CD14-positive monocyte (primary cell): ENCODE measurements at regions not wholly inside any gene's neighbourhood (a gene's known extent, or its start where the extent isn't known, plus 50 kb on each side); places are given as distances from the start of the nearest gene placed in this dataset.

Experiments used
- DNase-seq, 3 donors: peaks; one replicate each; pipeline ENCODE4 v3.0.0-alpha.2; 2011 to 2022
- H2AFZ ChIP-seq: 2 replicates; pipeline ENCODE4 v1.6.0; 2012; ENCODE audit warnings: mild to moderate bottlenecking, low read depth, low read length, inconsistent platforms; ENCODE audit not compliant: insufficient read depth, poor library complexity, severe bottlenecking
- H3K27ac ChIP-seq, 2 donors: 1 replicate in 1 of 2; 2 replicates in 1 of 2; pipeline ENCODE4 v1.5.1; 2012 to 2013; ENCODE audit warnings: low read length in 2 of 2, control low read depth in 1 of 2, inconsistent platforms in 1 of 2, low read depth in 1 of 2, mild to moderate bottlenecking in 1 of 2
- H3K27me3 ChIP-seq, 2 donors: one replicate each; pipeline versions ENCODE4 v1.6.0 to v1.6.1; 2011 to 2013; ENCODE audit warnings: low read length in 2 of 2; ENCODE audit not compliant: control insufficient read depth in 2 of 2, insufficient read depth in 2 of 2
- H3K36me3 ChIP-seq, 2 donors: replicated peaks in 1 of 2; 1 replicate in 1 of 2; 2 replicates in 1 of 2; pipeline versions ENCODE4 v1.5.1 to v1.6.1; 2012 to 2013; ENCODE audit warnings: low read length in 2 of 2, control low read depth in 1 of 2, inconsistent platforms in 1 of 2, mild to moderate bottlenecking in 1 of 2; ENCODE audit not compliant: insufficient read depth in 2 of 2, control insufficient read depth in 1 of 2
- H3K4me1 ChIP-seq, 2 donors: 1 replicate in 1 of 2; 2 replicates in 1 of 2; pipeline versions ENCODE4 v1.5.1 to v1.6.1; 2012 to 2013; ENCODE audit warnings: low read length in 2 of 2, control low read depth in 1 of 2, inconsistent platforms in 1 of 2, mild to moderate bottlenecking in 1 of 2, moderate library complexity in 1 of 2; ENCODE audit not compliant: insufficient read depth in 2 of 2, control insufficient read depth in 1 of 2
- H3K4me2 ChIP-seq: replicated peaks from 2 replicates; pipeline ENCODE3; 2012; ENCODE audit warnings: low read length, moderate library complexity, mild to moderate bottlenecking; ENCODE audit not compliant: poor library complexity, severe bottlenecking; ENCODE audit errors: extremely low read depth
- H3K4me3 ChIP-seq, 3 experiments: fragments of 200-600 bp in 1 of 3; sonication (generic) in 1 of 3; replicated peaks in 1 of 3; 1 replicate in 2 of 3; 2 replicates in 1 of 3; pipeline ENCODE4 v1.5.1; 2011 to 2013; ENCODE audit warnings: low read length in 3 of 3, mild to moderate bottlenecking in 3 of 3, control low read depth in 2 of 3, low read depth in 2 of 3, inconsistent platforms in 1 of 3, moderate library complexity in 1 of 3
- H3K79me2 ChIP-seq: 2 replicates; pipeline ENCODE4 v1.6.0; 2012; ENCODE audit warnings: mild to moderate bottlenecking, control low read depth, inconsistent platforms, low read length, moderate library complexity; ENCODE audit not compliant: insufficient read depth
- H3K9ac ChIP-seq: 2 replicates; pipeline ENCODE4 v1.6.0; 2017; ENCODE audit warnings: low read length, mild to moderate bottlenecking; ENCODE audit not compliant: insufficient read depth, poor library complexity, severe bottlenecking
- H3K9me3 ChIP-seq, 2 donors: replicated peaks in 1 of 2; 1 replicate in 1 of 2; 2 replicates in 1 of 2; pipeline versions ENCODE4 v1.5.1 to v1.6.1; 2012 to 2013; ENCODE audit warnings: low read length in 2 of 2, control low read depth in 1 of 2; ENCODE audit not compliant: control insufficient read depth in 1 of 2, insufficient read depth in 1 of 2
- H4K20me1 ChIP-seq: 2 replicates; pipeline ENCODE4 v1.6.0; 2012; ENCODE audit warnings: mild to moderate bottlenecking, low read length, control low read depth, moderate library complexity; ENCODE audit not compliant: insufficient read depth
- H3K27ac Mint-ChIP-seq, 7 donors: one replicate each; pipeline ENCODE4 v1.8.0; 2020; ENCODE audit warnings: mild to moderate bottlenecking in 7 of 7, mixed read lengths in 7 of 7, moderate library complexity in 6 of 7, inconsistent platforms in 2 of 7
- H3K27me3 Mint-ChIP-seq, 3 donors: one replicate each; pipeline ENCODE4 v1.8.0; 2021 to 2022; ENCODE audit warnings: low read depth in 3 of 3, mild to moderate bottlenecking in 3 of 3, mixed read lengths in 3 of 3, moderate library complexity in 3 of 3, inconsistent platforms in 1 of 3
- H3K36me3 Mint-ChIP-seq, 2 donors: one replicate each; pipeline ENCODE4 v1.8.0; 2020; ENCODE audit warnings: mixed read lengths in 2 of 2, inconsistent platforms in 1 of 2, mild to moderate bottlenecking in 1 of 2
- H3K4me1 Mint-ChIP-seq: one replicate; pipeline ENCODE4 v1.8.0; 2020; ENCODE audit warnings: mild to moderate bottlenecking, mixed read lengths
- H3K4me3 Mint-ChIP-seq, 2 donors: one replicate each; pipeline ENCODE4 v1.8.0; 2020; ENCODE audit warnings: mild to moderate bottlenecking in 2 of 2, mixed read lengths in 2 of 2, moderate library complexity in 1 of 2
- H3K9me3 Mint-ChIP-seq, 7 donors: one replicate each; pipeline ENCODE4 v1.8.0; 2020 to 2022; ENCODE audit warnings: mixed read lengths in 7 of 7, mild to moderate bottlenecking in 6 of 7, moderate library complexity in 6 of 7, inconsistent platforms in 2 of 7
- WGBS: methylation state at CpG from one replicate; pipeline ENCODE4 v1.1.5; 2013; ENCODE audit warnings: missing lambda C conversion rate; ENCODE audit not compliant: insufficient coverage; 5-methylcytosine and 5-hydroxymethylcytosine counted together
- intact Hi-C, 2 donors: fragments of 100-400 bp; cut with micrococcal nuclease; formaldehyde crosslinking; loops; one replicate each; pipeline versions ENCODE4 v1.15.0 to v1.15.1; 2023
- TF ChIP-seq, protein P1 (sequence below): fragments of 200-600 bp; IDR thresholded peaks from one replicate; pipeline ENCODE4 v1.8.0; 2022; ENCODE audit warnings: antibody characterized with exemption, mild to moderate bottlenecking

DNA sequence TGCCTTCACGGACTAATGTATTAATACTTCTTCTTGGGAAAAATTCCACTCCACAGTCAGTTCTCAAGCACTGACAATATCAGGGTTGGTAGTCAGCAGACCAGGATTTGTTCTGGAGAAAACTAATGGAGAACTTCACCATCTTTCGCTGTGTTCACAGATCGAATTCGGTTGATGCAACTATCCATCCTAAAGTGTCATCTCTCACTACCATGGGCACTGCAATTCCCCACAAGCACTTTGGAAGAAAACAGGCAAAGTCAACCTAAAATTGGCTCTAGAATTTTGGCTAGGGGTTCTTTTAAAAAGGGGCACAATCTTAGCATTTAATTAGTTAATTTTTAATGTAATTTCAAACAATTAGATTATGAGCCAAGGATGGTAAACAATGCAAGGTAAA lies 164.4 kb downstream of the HGF start:
- H3K27ac Mint-ChIP-seq = no peak overlapping the region
- TF ChIP-seq, protein P1, sequence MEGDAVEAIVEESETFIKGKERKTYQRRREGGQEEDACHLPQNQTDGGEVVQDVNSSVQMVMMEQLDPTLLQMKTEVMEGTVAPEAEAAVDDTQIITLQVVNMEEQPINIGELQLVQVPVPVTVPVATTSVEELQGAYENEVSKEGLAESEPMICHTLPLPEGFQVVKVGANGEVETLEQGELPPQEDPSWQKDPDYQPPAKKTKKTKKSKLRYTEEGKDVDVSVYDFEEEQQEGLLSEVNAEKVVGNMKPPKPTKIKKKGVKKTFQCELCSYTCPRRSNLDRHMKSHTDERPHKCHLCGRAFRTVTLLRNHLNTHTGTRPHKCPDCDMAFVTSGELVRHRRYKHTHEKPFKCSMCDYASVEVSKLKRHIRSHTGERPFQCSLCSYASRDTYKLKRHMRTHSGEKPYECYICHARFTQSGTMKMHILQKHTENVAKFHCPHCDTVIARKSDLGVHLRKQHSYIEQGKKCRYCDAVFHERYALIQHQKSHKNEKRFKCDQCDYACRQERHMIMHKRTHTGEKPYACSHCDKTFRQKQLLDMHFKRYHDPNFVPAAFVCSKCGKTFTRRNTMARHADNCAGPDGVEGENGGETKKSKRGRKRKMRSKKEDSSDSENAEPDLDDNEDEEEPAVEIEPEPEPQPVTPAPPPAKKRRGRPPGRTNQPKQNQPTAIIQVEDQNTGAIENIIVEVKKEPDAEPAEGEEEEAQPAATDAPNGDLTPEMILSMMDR = no peak
- no peaks in the 10 kb centered on the region for H3K27me3 ChIP-seq

DNA sequence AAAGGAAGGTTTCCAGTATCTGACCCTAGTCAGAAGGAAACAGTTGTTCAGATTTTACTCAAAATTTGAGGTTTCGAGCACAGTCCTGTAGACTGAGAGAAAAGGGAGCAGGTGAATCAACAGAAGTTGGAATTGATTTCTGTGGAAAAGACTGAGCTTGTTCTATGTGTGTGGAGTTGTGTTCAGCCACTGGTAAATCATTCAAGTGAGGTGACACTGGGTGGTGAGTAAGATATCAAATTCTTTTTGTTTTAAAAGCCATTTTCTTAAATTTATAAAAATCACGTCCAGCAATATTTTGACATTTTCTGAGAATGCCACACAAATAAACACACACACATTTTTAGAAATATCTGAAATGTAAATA lies 165.1 kb downstream of the HGF start:
- no peaks in the 10 kb centered on the region for H3K4me1 Mint-ChIP-seq

More for the DNA sequence above, 164.4 kb downstream of the HGF start:
- no peak overlapping the region for H3K9ac ChIP-seq
- H3K79me2 ChIP-seq = no peaks in the 10 kb centered on the region
- Mint-ChIP-seq H3K27me3 (peaks cover 0 to 3% (median 0%) of the 10 kb centered on the region in 3 donors), H3K36me3 (no peaks in the 10 kb centered on the region), H3K4me3 (no peak overlapping the region), H3K4me1 (no peaks in the 10 kb centered on the region), H3K9me3 (no peaks in the 10 kb centered on the region)
- 95% methylated on average over 3 of the region's 4 CpGs for WGBS
- intact Hi-C loops = no loop called here
- no peak overlapping the region for H3K4me3 ChIP-seq
- DNase-seq = no peak
- H2AFZ ChIP-seq = no peak overlapping the region
- no peaks in the 10 kb centered on the region for H3K36me3 ChIP-seq
- H3K4me1 ChIP-seq = no peaks in the 10 kb centered on the region
- H4K20me1 ChIP-seq = no peaks in the 10 kb centered on the region
- no peak overlapping the region for H3K4me2 ChIP-seq
- no peak overlapping the region for H3K27ac ChIP-seq
- no peaks in the 10 kb centered on the region for H3K9me3 ChIP-seq

More for the DNA sequence above, 165.1 kb downstream of the HGF start:
- WGBS = 100% methylated on average over 1 of the region's 2 CpGs
- H3K4me3 ChIP-seq = no peak overlapping the region
- H4K20me1 ChIP-seq = no peaks in the 10 kb centered on the region
- peaks cover 0 to 3% (median 0%) of the 10 kb centered on the region in 3 donors for H3K27me3 Mint-ChIP-seq
- H3K9me3 ChIP-seq = no peaks in the 10 kb centered on the region
- no peak for DNase-seq
- H3K9me3 Mint-ChIP-seq = no peaks in the 10 kb centered on the region
- no peaks in the 10 kb centered on the region for H3K27me3 ChIP-seq
- intact Hi-C loops = no loop called here
- H3K36me3 Mint-ChIP-seq = no peaks in the 10 kb centered on the region
- TF ChIP-seq, protein P1 = no peak
- no peak overlapping the region for H3K4me3 Mint-ChIP-seq
- H3K36me3 ChIP-seq = no peaks in the 10 kb centered on the region
- H3K27ac Mint-ChIP-seq = no peak overlapping the region
- no peaks in the 10 kb centered on the region for H3K79me2 ChIP-seq
- no peak overlapping the region for H3K4me2 ChIP-seq
- H2AFZ ChIP-seq = no peak overlapping the region
- no peak overlapping the region for H3K9ac ChIP-seq
- H3K4me1 ChIP-seq = no peaks in the 10 kb centered on the region
- H3K27ac ChIP-seq = no peak overlapping the region
